SK-N-SH (cell line): ENCODE measurements at regions not wholly inside any gene's neighbourhood (a gene's known extent, or its start where the extent isn't known, plus 50 kb on each side); places are given as distances from the start of the nearest gene placed in this dataset.

Experiments
- CTCF ChIA-PET: fragments of 300-600, 350-600 bp; formaldehyde crosslinking; extraction: SDS; loops from one replicate; lab custom pipeline; 2021; lab: Yijun Ruan, JAX
- POLR2A ChIA-PET: fragments of 350-600 bp; sonication (Branson Sonifier 250); formaldehyde crosslinking; extraction: SDS; loops from one replicate; lab custom pipeline; 2020; ENCODE audit warnings: antibody characterized with exemption, inconsistent platforms; lab: Yijun Ruan, JAX
- DNase-seq: peaks from one replicate; pipeline ENCODE4 v3.0.0; 2012
- H2AFZ ChIP-seq: fragments of 200-600 bp; sonication (generic); 2 replicates; pipeline ENCODE4 v1.8.1; 2016; ENCODE audit warnings: antibody characterized with exemption, mild to moderate bottlenecking, low read depth
- H3F3A ChIP-seq: fragments of 200-600 bp; sonication (generic); replicated peaks from 2 replicates; pipeline ENCODE3; 2016; ENCODE audit warnings: antibody characterized with exemption, mild to moderate bottlenecking; ENCODE audit not compliant: insufficient read depth
- H3K27ac ChIP-seq, 2 experiments: fragments of 200-500 bp in 1 of 2; fragments of 200-600 bp in 1 of 2; sonication (Bioruptor generic) in 1 of 2; sonication (generic), shearing (Covaris generic) in 1 of 2; 2 replicates each; pipeline versions ENCODE4 v1.5.1 to v1.6.1; 2014 to 2016; ENCODE audit warnings: low read depth in 2 of 2, inconsistent platforms in 1 of 2, low read length in 1 of 2, mild to moderate bottlenecking in 1 of 2, mixed read lengths in 1 of 2
- H3K27me3 ChIP-seq: fragments of 200-600 bp; sonication (generic), shearing (Covaris generic); 2 replicates; pipeline ENCODE4 v1.6.1; 2016; ENCODE audit warnings: mixed run types; ENCODE audit not compliant: insufficient read depth
- H3K36me3 ChIP-seq, 2 experiments: fragments of 200-500 bp in 1 of 2; fragments of 200-600 bp in 1 of 2; sonication (Bioruptor generic) in 1 of 2; sonication (generic) in 1 of 2; replicated peaks in 1 of 2; 2 replicates each; pipeline versions ENCODE3 to v1.5.1; 2014 to 2016; ENCODE audit warnings: low read length in 1 of 2, mild to moderate bottlenecking in 1 of 2; ENCODE audit not compliant: insufficient read depth in 2 of 2, control insufficient read depth in 1 of 2
- H3K4me1 ChIP-seq, 2 experiments: fragments of 200-500 bp in 1 of 2; fragments of 200-600 bp in 1 of 2; sonication (Bioruptor generic) in 1 of 2; sonication (generic), shearing (Covaris generic) in 1 of 2; 2 replicates each; pipeline versions ENCODE4 v1.5.1 to v1.6.1; 2014 to 2016; ENCODE audit warnings: low read depth in 1 of 2, low read length in 1 of 2, mixed run types in 1 of 2; ENCODE audit not compliant: insufficient read depth in 2 of 2, control insufficient read depth in 1 of 2
- H3K4me2 ChIP-seq: fragments of 200-600 bp; sonication (generic), shearing (Covaris generic); 2 replicates; pipeline ENCODE4 v1.6.1; 2017; ENCODE audit warnings: mixed run types
- H3K4me3 ChIP-seq, 2 experiments: fragments of 200-500 bp in 1 of 2; fragments of 200-600 bp in 1 of 2; sonication (Bioruptor generic) in 1 of 2; sonication (generic), shearing (Covaris generic) in 1 of 2; 2 replicates each; pipeline versions ENCODE4 v1.5.1 to v1.8.1; 2014 to 2016; ENCODE audit warnings: low read depth in 2 of 2, inconsistent platforms in 1 of 2, low read length in 1 of 2, mild to moderate bottlenecking in 1 of 2, mixed read lengths in 1 of 2, moderate library complexity in 1 of 2
- H3K79me2 ChIP-seq: fragments of 200-600 bp; sonication (generic); 2 replicates; pipeline ENCODE4 v1.8.1; 2017; ENCODE audit warnings: mild to moderate bottlenecking; ENCODE audit not compliant: insufficient read depth
- H3K9ac ChIP-seq: fragments of 200-600 bp; sonication (generic); 2 replicates; pipeline ENCODE4 v1.6.1; 2017; ENCODE audit warnings: mixed run types
- H3K9me2 ChIP-seq: fragments of 200-600 bp; sonication (generic); 2 replicates; pipeline ENCODE4 v1.6.1; 2017; ENCODE audit warnings: mixed run types
- H3K9me3 ChIP-seq: fragments of 200-600 bp; sonication (generic); 2 replicates; pipeline ENCODE4 v1.6.1; 2017; ENCODE audit warnings: mixed run types, mild to moderate bottlenecking, moderate library complexity
- H4K20me1 ChIP-seq: fragments of 200-600 bp; sonication (generic); 2 replicates; pipeline ENCODE4 v1.6.1; 2017; ENCODE audit warnings: mild to moderate bottlenecking, mixed run types; ENCODE audit not compliant: insufficient read depth
- CHD2 ChIP-seq: fragments of 150-350 bp; IDR thresholded peaks from 2 replicates; pipeline ENCODE4 v1.6.1; 2018; ENCODE audit warnings: low read length; ENCODE audit not compliant: partially characterized antibody
- CTCF ChIP-seq: fragments of 200-600 bp; sonication (generic); IDR thresholded peaks from 2 replicates; pipeline ENCODE4 v1.6.1; 2017; ENCODE audit warnings: antibody characterized with exemption, mild to moderate bottlenecking, moderate library complexity
- FOSL2 ChIP-seq: IDR thresholded peaks from 2 replicates; pipeline ENCODE4 v1.4.0; 2012; ENCODE audit warnings: low read depth, mild to moderate bottlenecking, moderate library complexity, borderline replicate concordance
- FOXJ3 ChIP-seq: sonication (generic); formaldehyde crosslinking; IDR thresholded peaks from 2 replicates; pipeline ENCODE4 v1.5.1; 2020; ENCODE audit warnings: mild to moderate bottlenecking, missing genetic modification reagents
- FOXM1 ChIP-seq: IDR thresholded peaks from 2 replicates; pipeline ENCODE4 v1.4.0; 2012; ENCODE audit warnings: low read depth, mild to moderate bottlenecking
- GABPA ChIP-seq: IDR thresholded peaks from 2 replicates; pipeline ENCODE4 v1.4.0; 2012; ENCODE audit warnings: low read depth, mild to moderate bottlenecking
- JUND ChIP-seq: IDR thresholded peaks from 2 replicates; pipeline ENCODE4 v1.4.0; 2012
- MEF2A ChIP-seq: IDR thresholded peaks from 2 replicates; pipeline ENCODE4 v1.4.0; 2012; ENCODE audit warnings: low read depth, borderline replicate concordance
- NRF1 ChIP-seq: IDR thresholded peaks from 2 replicates; pipeline ENCODE4 v1.6.1; 2012; ENCODE audit warnings: low read depth, mild to moderate bottlenecking, low read length
- SIN3A ChIP-seq: IDR thresholded peaks from 2 replicates; pipeline ENCODE4 v1.6.1; 2012; ENCODE audit warnings: low read depth, mild to moderate bottlenecking, low read length, moderate library complexity, borderline replicate concordance
- SMC3 ChIP-seq: IDR thresholded peaks from 2 replicates; pipeline ENCODE4 v1.6.1; 2012; ENCODE audit warnings: low read depth, low read length, improper control_type of control experiment
- TAF1 ChIP-seq: IDR thresholded peaks from 2 replicates; pipeline ENCODE4 v1.6.1; 2012; ENCODE audit warnings: low read depth, mild to moderate bottlenecking, low read length, moderate library complexity, borderline replicate concordance
- TEAD4 ChIP-seq: IDR thresholded peaks from 2 replicates; pipeline ENCODE4 v1.4.0; 2012; ENCODE audit warnings: mild to moderate bottlenecking, borderline replicate concordance; ENCODE audit not compliant: insufficient read depth
- USF2 ChIP-seq: fragments of 150-350 bp; IDR thresholded peaks from 2 replicates; pipeline ENCODE4 v1.6.1; 2017; ENCODE audit warnings: antibody characterized with exemption, low read length, low read depth, borderline replicate concordance
- YY1 ChIP-seq: IDR thresholded peaks from 2 replicates; pipeline ENCODE4 v1.4.0; 2012; ENCODE audit warnings: low read depth, mild to moderate bottlenecking
- ZBTB33 ChIP-seq: IDR thresholded peaks from 2 replicates; pipeline ENCODE4 v1.4.0; 2012; ENCODE audit warnings: low read depth, borderline replicate concordance
- WGBS: methylation state at CpG from one replicate; pipeline ENCODE4 v1.1.6; 2017; ENCODE audit warnings: low lambda C conversion rate; 5-methylcytosine and 5-hydroxymethylcytosine counted together
- TF ChIP-seq, protein P1 (sequence below): IDR thresholded peaks from 2 replicates; pipeline ENCODE4 v1.4.0; 2012; ENCODE audit warnings: low read depth, borderline replicate concordance
- TF ChIP-seq, protein P2 (sequence below): fragments of 150-350 bp; IDR thresholded peaks from 2 replicates; pipeline ENCODE4 v1.6.1; 2016; ENCODE audit warnings: mild to moderate bottlenecking, low read depth, low read length
- TF ChIP-seq, protein P3 (sequence below): IDR thresholded peaks from 2 replicates; pipeline ENCODE4 v1.6.1; 2012; ENCODE audit warnings: mild to moderate bottlenecking, low read depth, low read length, moderate library complexity

- H2AFZ ChIP-seq = no peak overlapping the region
Measured at GRCh38 chr22:48955351-48956311, 872.0 kb downstream of the BRD1 start.

More at GRCh38 chr22:48955351-48956311, 872.0 kb downstream of the BRD1 start:
- Histone ChIP-seq H3K4me2 (no peak overlapping the region), H3K9ac (no peak overlapping the region), H3F3A (no peaks in the 10 kb centered on the region), H3K9me3 (no peaks in the 10 kb centered on the region), H3K27ac (no peak overlapping the region), H3K4me3 (no peak overlapping the region), H3K36me3 (no peaks in the 10 kb centered on the region), H4K20me1 (no peaks in the 10 kb centered on the region), H3K4me1 (no peaks in the 10 kb centered on the region; a peak in 1 of 4 replicates), H3K9me2 (no peaks in the 10 kb centered on the region), H3K79me2 (no peaks in the 10 kb centered on the region), H3K27me3 (no peaks in the 10 kb centered on the region; the same call in 1 of the 2 replicates)
- TF ChIP-seq SMC3 (no peak), TEAD4 (no peak), FOSL2 (no peak), USF2 (no peak), CHD2 (no peak), MEF2A (no peak), SIN3A (no peak), CTCF (no peak), FOXM1 (no peak), TAF1 (no peak), JUND (no peak), NRF1 (no peak), FOXJ3 (CRISPR knock-in tag) (no peak), GABPA (no peak), ZBTB33 (no peak), YY1 (no peak)
- TF ChIP-seq, protein P1, sequence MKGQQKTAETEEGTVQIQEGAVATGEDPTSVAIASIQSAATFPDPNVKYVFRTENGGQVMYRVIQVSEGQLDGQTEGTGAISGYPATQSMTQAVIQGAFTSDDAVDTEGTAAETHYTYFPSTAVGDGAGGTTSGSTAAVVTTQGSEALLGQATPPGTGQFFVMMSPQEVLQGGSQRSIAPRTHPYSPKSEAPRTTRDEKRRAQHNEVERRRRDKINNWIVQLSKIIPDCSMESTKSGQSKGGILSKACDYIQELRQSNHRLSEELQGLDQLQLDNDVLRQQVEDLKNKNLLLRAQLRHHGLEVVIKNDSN = no peak
- TF ChIP-seq, protein P2, sequence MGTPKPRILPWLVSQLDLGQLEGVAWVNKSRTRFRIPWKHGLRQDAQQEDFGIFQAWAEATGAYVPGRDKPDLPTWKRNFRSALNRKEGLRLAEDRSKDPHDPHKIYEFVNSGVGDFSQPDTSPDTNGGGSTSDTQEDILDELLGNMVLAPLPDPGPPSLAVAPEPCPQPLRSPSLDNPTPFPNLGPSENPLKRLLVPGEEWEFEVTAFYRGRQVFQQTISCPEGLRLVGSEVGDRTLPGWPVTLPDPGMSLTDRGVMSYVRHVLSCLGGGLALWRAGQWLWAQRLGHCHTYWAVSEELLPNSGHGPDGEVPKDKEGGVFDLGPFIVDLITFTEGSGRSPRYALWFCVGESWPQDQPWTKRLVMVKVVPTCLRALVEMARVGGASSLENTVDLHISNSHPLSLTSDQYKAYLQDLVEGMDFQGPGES = no peak
- TF ChIP-seq, protein P3, sequence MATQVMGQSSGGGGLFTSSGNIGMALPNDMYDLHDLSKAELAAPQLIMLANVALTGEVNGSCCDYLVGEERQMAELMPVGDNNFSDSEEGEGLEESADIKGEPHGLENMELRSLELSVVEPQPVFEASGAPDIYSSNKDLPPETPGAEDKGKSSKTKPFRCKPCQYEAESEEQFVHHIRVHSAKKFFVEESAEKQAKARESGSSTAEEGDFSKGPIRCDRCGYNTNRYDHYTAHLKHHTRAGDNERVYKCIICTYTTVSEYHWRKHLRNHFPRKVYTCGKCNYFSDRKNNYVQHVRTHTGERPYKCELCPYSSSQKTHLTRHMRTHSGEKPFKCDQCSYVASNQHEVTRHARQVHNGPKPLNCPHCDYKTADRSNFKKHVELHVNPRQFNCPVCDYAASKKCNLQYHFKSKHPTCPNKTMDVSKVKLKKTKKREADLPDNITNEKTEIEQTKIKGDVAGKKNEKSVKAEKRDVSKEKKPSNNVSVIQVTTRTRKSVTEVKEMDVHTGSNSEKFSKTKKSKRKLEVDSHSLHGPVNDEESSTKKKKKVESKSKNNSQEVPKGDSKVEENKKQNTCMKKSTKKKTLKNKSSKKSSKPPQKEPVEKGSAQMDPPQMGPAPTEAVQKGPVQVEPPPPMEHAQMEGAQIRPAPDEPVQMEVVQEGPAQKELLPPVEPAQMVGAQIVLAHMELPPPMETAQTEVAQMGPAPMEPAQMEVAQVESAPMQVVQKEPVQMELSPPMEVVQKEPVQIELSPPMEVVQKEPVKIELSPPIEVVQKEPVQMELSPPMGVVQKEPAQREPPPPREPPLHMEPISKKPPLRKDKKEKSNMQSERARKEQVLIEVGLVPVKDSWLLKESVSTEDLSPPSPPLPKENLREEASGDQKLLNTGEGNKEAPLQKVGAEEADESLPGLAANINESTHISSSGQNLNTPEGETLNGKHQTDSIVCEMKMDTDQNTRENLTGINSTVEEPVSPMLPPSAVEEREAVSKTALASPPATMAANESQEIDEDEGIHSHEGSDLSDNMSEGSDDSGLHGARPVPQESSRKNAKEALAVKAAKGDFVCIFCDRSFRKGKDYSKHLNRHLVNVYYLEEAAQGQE = no peak
- CTCF ChIA-PET = interaction anchor here (1.0 kb wide), 1 partner anchor 12 kb away, joined by 3 read pairs; no protein-coding TSS in a partner anchor
- 52% methylated on average over 17 of the region's 36 CpGs for whole genome bisulfite sequencing
- POLR2A ChIA-PET = no interaction called here
- no peak for DNase-seq
